Gastrocnemius medialis (tissue), 4 donors: ENCODE measurements at regions not wholly inside any gene's neighbourhood (a gene's known extent, or its start where the extent isn't known, plus 50 kb on each side); places are given as distances from the start of the nearest gene placed in this dataset.

Source experiments
- ATAC-seq, 2 donors: fragments of 150-250 bp; one replicate each; pipeline ENCODE4 v1.9.1; 2016
- DNase-seq, 2 donors: peaks; one replicate each; pipeline ENCODE4 v3.0.0-alpha.2; 2019
- H3K27ac ChIP-seq, 4 donors: fragments of 200-600 bp; sonication (generic); 1 replicate in 1 of 4; 2 replicates in 3 of 4; pipeline ENCODE4 v1.5.1; 2016 to 2018; ENCODE audit warnings: mild to moderate bottlenecking in 2 of 4, moderate library complexity in 1 of 4
- H3K27me3 ChIP-seq, 3 donors: fragments of 200-600 bp; sonication (generic) in 2 of 3; 1 replicate in 1 of 3; 2 replicates in 2 of 3; pipeline versions ENCODE4 v1.5.1 to v1.6.0; 2016 to 2019; ENCODE audit warnings: mild to moderate bottlenecking in 1 of 3, moderate library complexity in 1 of 3
- H3K36me3 ChIP-seq, 2 donors: fragments of 200-600 bp; sonication (generic) in 1 of 2; one replicate each; pipeline ENCODE4 v1.5.1; 2017 to 2018
- H3K4me1 ChIP-seq, 2 donors: fragments of 200-600 bp; sonication (generic) in 1 of 2; one replicate each; pipeline ENCODE4 v1.5.1; 2016 to 2017; ENCODE audit warnings: mild to moderate bottlenecking in 2 of 2
- H3K4me3 ChIP-seq, 4 donors: fragments of 200-600 bp; sonication (generic) in 3 of 4; 1 replicate in 1 of 4; 2 replicates in 3 of 4; pipeline ENCODE4 v1.5.1; 2016 to 2019; ENCODE audit warnings: mild to moderate bottlenecking in 2 of 4
- H3K9me3 ChIP-seq, 3 donors: fragments of 200-600 bp; sonication (generic) in 2 of 3; 1 replicate in 1 of 3; 2 replicates in 2 of 3; pipeline ENCODE4 v1.5.1; 2016 to 2019
- POLR2A ChIP-seq, 2 donors: fragments of 450-650 bp; IDR thresholded peaks; one replicate each; pipeline ENCODE4 v1.6.1; 2017; ENCODE audit warnings: antibody characterized with exemption in 2 of 2, mild to moderate bottlenecking in 2 of 2, moderate library complexity in 2 of 2
- in situ Hi-C, 4 donors: fragments of 200-750 bp; cut with MboI; loops; one replicate each; pipeline versions ENCODE4 v1.15.0 to v1.8.0; 2017; ENCODE audit warnings: low sequenced_read_pairs in 4 of 4
- intact Hi-C: fragments of 100-400 bp; cut with DNase I; formaldehyde crosslinking; loops from one replicate; pipeline ENCODE4 v1.15.1; 2023; ENCODE audit warnings: low total_unique reads
- TF ChIP-seq, protein P1 (sequence below), 5 experiments: fragments of 450-650 bp in 3 of 5; fragments of 200-600 bp in 2 of 5; sonication (generic) in 2 of 5; IDR thresholded peaks in 4 of 5; conservative IDR thresholded peaks in 1 of 5; 1 replicate in 4 of 5; 2 replicates in 1 of 5; pipeline ENCODE4 v1.5.1; 2016 to 2019; ENCODE audit warnings: antibody characterized with exemption in 5 of 5, mild to moderate bottlenecking in 3 of 5, moderate library complexity in 3 of 5

DNA sequence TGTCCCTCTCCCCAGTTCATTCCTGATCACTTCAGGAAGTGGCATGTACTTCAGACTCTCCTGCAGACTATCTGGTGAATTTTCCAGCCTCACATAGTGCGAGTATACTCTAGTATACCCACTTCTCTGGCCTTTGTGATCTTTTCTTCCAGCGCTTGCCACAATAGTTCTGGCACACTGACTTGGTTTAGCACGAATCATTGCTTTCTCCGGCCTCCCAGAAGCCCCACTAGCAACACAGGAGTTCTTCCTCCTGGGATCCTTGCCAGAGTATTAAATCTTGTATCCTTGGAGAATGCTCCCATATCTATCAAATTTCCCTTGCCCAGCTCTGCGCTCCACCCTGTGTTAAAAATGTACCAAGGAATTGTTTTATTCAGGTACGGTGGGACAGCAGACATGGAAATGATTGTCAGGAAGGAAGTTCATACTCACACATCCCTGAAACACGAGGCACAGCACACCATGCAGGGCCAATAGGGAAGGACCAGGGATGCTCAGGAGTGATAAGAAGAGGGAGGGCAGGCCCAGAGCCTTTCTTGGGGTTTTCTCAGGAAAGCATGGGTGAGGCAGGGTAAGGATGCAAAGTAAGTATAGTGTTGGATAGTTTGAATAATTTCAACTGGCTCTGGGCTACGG, 136.7 kb downstream of the ADSS2 start:
- TF ChIP-seq POLR2A (IDR thresholded peaks at IDR 0.05), result no peak
- TF ChIP-seq, protein P1, sequence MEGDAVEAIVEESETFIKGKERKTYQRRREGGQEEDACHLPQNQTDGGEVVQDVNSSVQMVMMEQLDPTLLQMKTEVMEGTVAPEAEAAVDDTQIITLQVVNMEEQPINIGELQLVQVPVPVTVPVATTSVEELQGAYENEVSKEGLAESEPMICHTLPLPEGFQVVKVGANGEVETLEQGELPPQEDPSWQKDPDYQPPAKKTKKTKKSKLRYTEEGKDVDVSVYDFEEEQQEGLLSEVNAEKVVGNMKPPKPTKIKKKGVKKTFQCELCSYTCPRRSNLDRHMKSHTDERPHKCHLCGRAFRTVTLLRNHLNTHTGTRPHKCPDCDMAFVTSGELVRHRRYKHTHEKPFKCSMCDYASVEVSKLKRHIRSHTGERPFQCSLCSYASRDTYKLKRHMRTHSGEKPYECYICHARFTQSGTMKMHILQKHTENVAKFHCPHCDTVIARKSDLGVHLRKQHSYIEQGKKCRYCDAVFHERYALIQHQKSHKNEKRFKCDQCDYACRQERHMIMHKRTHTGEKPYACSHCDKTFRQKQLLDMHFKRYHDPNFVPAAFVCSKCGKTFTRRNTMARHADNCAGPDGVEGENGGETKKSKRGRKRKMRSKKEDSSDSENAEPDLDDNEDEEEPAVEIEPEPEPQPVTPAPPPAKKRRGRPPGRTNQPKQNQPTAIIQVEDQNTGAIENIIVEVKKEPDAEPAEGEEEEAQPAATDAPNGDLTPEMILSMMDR (IDR thresholded peaks at IDR 0.05 in 4 of 5, conservative IDR thresholded peaks at IDR 0.05 in 1 of 5), result no peak
- no peak overlapping the region for H3K27ac ChIP-seq
- no peaks in the 10 kb centered on the region for H3K4me1 ChIP-seq
- no peaks in the 10 kb centered on the region for H3K27me3 ChIP-seq
- intact Hi-C loops, result no loop called here
- ATAC-seq (no peak), DNase-seq (no peak)
- no peaks in the 10 kb centered on the region for H3K36me3 ChIP-seq
- H3K4me3 ChIP-seq, result no peak overlapping the region
- in situ Hi-C loops, result no loop called here
- no peaks in the 10 kb centered on the region for H3K9me3 ChIP-seq

DNA sequence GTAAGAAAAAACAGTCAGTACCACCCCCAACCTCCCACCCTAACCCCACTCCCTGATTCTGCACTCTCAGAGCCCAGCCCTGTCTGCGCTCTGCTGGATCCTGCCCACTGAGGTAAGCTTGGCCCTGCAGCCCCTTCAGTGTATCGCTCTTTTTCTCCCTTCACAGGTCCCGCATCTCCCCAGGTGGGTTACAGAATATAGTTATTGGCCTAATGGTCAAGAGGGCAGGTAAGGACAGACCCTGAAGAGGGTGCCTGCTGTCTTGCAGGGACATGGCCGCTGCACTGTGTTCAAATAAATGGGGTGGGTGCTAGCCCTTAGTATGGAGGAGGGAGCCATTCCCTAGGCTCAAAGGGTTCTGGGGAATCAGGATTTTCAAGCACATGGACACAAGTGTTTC, 135.7 kb downstream of the ADSS2 start:
- intact Hi-C loops (no loop called here), in situ Hi-C loops (no loop called here)

DNA sequence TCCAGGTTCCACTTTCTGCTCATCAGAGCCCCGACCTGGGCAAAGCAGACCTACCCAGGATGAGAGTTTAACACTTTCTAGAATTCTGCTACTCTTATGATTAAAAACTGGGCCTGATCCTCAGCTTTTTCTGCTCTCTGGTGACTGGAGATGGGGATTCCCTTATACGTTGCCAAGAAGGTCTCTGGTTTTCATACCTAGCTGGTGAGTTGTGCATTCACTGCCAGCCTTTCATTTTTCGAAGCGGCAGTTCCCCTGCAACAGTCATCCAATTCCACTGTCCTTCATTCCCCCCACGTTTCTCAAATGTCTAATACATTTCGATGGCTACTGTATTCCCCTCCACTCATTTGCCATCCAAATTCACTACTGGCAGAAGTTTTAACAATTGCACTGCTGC, 135.3 kb downstream of the ADSS2 start:
- intact Hi-C loops, result no loop called here
- Histone ChIP-seq H3K4me1 (no peaks in the 10 kb centered on the region), H3K4me3 (no peak overlapping the region), H3K27ac (no peak overlapping the region), H3K9me3 (no peaks in the 10 kb centered on the region), H3K27me3 (no peaks in the 10 kb centered on the region), H3K36me3 (no peaks in the 10 kb centered on the region)
- DNase-seq (no peak), ATAC-seq (no peak)
- in situ Hi-C loops, result no loop called here
- no peak for TF ChIP-seq POLR2A (IDR thresholded peaks at IDR 0.05)
- TF ChIP-seq, protein P1 (IDR thresholded peaks at IDR 0.05 in 4 of 5, conservative IDR thresholded peaks at IDR 0.05 in 1 of 5), result no peak

More for the DNA sequence above, 135.7 kb downstream of the ADSS2 start:
- Histone ChIP-seq H3K4me3 (no peak overlapping the region), H3K27ac (no peak overlapping the region), H3K27me3 (no peaks in the 10 kb centered on the region), H3K36me3 (no peaks in the 10 kb centered on the region), H3K4me1 (no peaks in the 10 kb centered on the region), H3K9me3 (no peaks in the 10 kb centered on the region)
- DNase-seq (no peak), ATAC-seq (no peak)
- no peak for TF ChIP-seq POLR2A (IDR thresholded peaks at IDR 0.05)
- TF ChIP-seq, protein P1 (IDR thresholded peaks at IDR 0.05 in 4 of 5, conservative IDR thresholded peaks at IDR 0.05 in 1 of 5), result no peak

DNA sequence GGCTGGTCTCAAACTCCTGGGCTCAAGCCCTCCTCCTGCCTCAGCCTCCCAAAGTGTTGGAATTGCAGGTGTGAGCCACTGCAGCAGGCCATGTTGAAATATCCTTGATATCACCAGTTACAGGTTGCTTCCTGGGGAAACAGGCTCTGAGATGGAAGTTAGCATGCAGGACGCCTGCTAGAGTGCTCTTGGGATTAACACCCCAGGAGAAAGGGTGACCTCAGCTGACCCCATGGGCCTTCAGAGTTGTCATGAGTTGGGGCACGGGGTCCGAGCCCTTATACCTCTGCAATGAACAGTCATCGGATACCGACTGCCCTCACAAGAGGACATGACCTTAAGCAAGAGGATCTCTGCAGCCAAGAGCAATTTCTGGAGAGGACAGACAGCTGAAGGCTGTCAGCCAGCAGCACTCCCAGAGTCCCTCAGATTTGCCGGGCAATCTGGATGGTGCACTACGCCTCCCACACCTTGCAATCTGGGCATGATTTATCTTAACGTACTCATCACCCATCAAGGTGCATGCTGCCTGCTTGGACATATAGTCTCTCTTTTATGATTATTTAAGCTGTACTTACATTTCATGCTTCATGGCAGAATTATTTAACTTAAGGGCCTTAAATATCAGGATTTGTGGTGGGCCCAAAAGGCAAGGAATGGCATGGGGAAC, 134.6 kb downstream of the ADSS2 start:
- intact Hi-C loops, result no loop called here
- Histone ChIP-seq H3K9me3 (no peaks in the 10 kb centered on the region), H3K36me3 (no peaks in the 10 kb centered on the region), H3K27me3 (no peaks in the 10 kb centered on the region), H3K4me1 (no peaks in the 10 kb centered on the region), H3K27ac (no peak overlapping the region), H3K4me3 (no peak overlapping the region)
- ATAC-seq, result no peak
- TF ChIP-seq POLR2A (IDR thresholded peaks at IDR 0.05), result no peak
- TF ChIP-seq, protein P1 (IDR thresholded peaks at IDR 0.05 in 4 of 5, conservative IDR thresholded peaks at IDR 0.05 in 1 of 5), result no peak
- DNase-seq, result no peak
- in situ Hi-C loops, result no loop called here
